ENCODE measurements at regions not wholly inside any gene's neighbourhood (a gene's known extent, or its start where the extent isn't known, plus 50 kb on each side); places are given as distances from the start of the nearest gene placed in this dataset.

GRCh38 chr3:25173606-25174005 is 254.5 kb upstream of the RARB start:
- Histone ChIP-seq H3K27ac (ENCODE audit: control insufficient read depth, insufficient read depth, low read length) (no peak overlapping the region), H3K9me1 (ENCODE audit: control insufficient read depth, extremely low read depth, insufficient read depth, low read length) (no peaks in the 10 kb centered on the region), H3K4me2 (ENCODE audit: control insufficient read depth, extremely low read depth, insufficient read depth, low read depth, low read length) (no peak overlapping the region), H3K9me3 (ENCODE audit: control insufficient read depth, low read depth, low read length) (no peaks in the 10 kb centered on the region), H3K36me3 (ENCODE audit: control insufficient read depth in 2 of 2, extremely low read depth in 1 of 2, insufficient read depth in 2 of 2, low read length in 2 of 2) (no peaks in the 10 kb centered on the region), H3K9ac (ENCODE audit: control insufficient read depth, extremely low read depth, insufficient read depth, low read length) (no peak overlapping the region), H2AFZ (ENCODE audit: control insufficient read depth, low read length) (no peak overlapping the region), H3K27me3 (ENCODE audit: control insufficient read depth, extremely low read depth, insufficient read depth, low read length) (no peaks in the 10 kb centered on the region), H3K4me3 (ENCODE audit: control insufficient read depth in 2 of 3, extremely low read depth in 1 of 3, insufficient read depth in 2 of 3, low read depth in 1 of 3, low read length in 3 of 3) (no peak overlapping the region), H3K4me1 (ENCODE audit: control insufficient read depth, extremely low read depth, insufficient read depth, low read length) (no peaks in the 10 kb centered on the region), H4K20me1 (ENCODE audit: control insufficient read depth, extremely low read depth, insufficient read depth, low read length) (no peaks in the 10 kb centered on the region), H3K79me2 (ENCODE audit: control insufficient read depth, insufficient read depth, low read length) (no peaks in the 10 kb centered on the region)
- FAIRE-seq (no peak), DNase-seq (ENCODE audit: low read depth, low spot score) (no peak)
- TF ChIP-seq, protein P1, sequence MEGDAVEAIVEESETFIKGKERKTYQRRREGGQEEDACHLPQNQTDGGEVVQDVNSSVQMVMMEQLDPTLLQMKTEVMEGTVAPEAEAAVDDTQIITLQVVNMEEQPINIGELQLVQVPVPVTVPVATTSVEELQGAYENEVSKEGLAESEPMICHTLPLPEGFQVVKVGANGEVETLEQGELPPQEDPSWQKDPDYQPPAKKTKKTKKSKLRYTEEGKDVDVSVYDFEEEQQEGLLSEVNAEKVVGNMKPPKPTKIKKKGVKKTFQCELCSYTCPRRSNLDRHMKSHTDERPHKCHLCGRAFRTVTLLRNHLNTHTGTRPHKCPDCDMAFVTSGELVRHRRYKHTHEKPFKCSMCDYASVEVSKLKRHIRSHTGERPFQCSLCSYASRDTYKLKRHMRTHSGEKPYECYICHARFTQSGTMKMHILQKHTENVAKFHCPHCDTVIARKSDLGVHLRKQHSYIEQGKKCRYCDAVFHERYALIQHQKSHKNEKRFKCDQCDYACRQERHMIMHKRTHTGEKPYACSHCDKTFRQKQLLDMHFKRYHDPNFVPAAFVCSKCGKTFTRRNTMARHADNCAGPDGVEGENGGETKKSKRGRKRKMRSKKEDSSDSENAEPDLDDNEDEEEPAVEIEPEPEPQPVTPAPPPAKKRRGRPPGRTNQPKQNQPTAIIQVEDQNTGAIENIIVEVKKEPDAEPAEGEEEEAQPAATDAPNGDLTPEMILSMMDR (optimal IDR thresholded peaks at IDR 0.05 in 1 of 3, IDR thresholded peaks at IDR 0.05 in 1 of 3, conservative IDR thresholded peaks at IDR 0.05 in 1 of 3; ENCODE audit: extremely low read depth in 1 of 3, insufficient read depth in 2 of 3, low read length in 3 of 3), result no peak
- no peak for TF ChIP-seq EZH2 (IDR thresholded peaks at IDR 0.05; ENCODE audit: low read length)
- dilution Hi-C loops (cut with MboI; ENCODE audit: extremely low pct_ligation_motif_present, low sequenced_read_pairs), result no loop called here

GRCh38 chr3:25174251-25174650 is 253.8 kb upstream of the RARB start:
- H3K9me3 ChIP-seq (ENCODE audit: control insufficient read depth, low read depth, low read length), result no peaks in the 10 kb centered on the region
- dilution Hi-C loops (cut with MboI; ENCODE audit: extremely low pct_ligation_motif_present, low sequenced_read_pairs), result no loop called here
- no peaks in the 10 kb centered on the region for H3K27me3 ChIP-seq (ENCODE audit: control insufficient read depth, extremely low read depth, insufficient read depth, low read length)
- H3K9me1 ChIP-seq (ENCODE audit: control insufficient read depth, extremely low read depth, insufficient read depth, low read length), result no peaks in the 10 kb centered on the region
- H2AFZ ChIP-seq (ENCODE audit: control insufficient read depth, low read length), result no peak overlapping the region
- H3K9ac ChIP-seq (ENCODE audit: control insufficient read depth, extremely low read depth, insufficient read depth, low read length), result no peak overlapping the region
- DNase-seq (ENCODE audit: low read depth, low spot score) (no peak), FAIRE-seq (no peak)
- H4K20me1 ChIP-seq (ENCODE audit: control insufficient read depth, extremely low read depth, insufficient read depth, low read length), result no peaks in the 10 kb centered on the region
- TF ChIP-seq, protein P1 (optimal IDR thresholded peaks at IDR 0.05 in 1 of 3, IDR thresholded peaks at IDR 0.05 in 1 of 3, conservative IDR thresholded peaks at IDR 0.05 in 1 of 3; ENCODE audit: extremely low read depth in 1 of 3, insufficient read depth in 2 of 3, low read length in 3 of 3), result no peak
- no peak for TF ChIP-seq EZH2 (IDR thresholded peaks at IDR 0.05; ENCODE audit: low read length)
- no peak overlapping the region for H3K4me2 ChIP-seq (ENCODE audit: control insufficient read depth, extremely low read depth, insufficient read depth, low read depth, low read length)
- H3K4me3 ChIP-seq (ENCODE audit: control insufficient read depth in 2 of 3, extremely low read depth in 1 of 3, insufficient read depth in 2 of 3, low read depth in 1 of 3, low read length in 3 of 3), result no peak overlapping the region
- no peaks in the 10 kb centered on the region for H3K36me3 ChIP-seq (ENCODE audit: control insufficient read depth in 2 of 2, extremely low read depth in 1 of 2, insufficient read depth in 2 of 2, low read length in 2 of 2)
- H3K4me1 ChIP-seq (ENCODE audit: control insufficient read depth, extremely low read depth, insufficient read depth, low read length), result no peaks in the 10 kb centered on the region
- no peak overlapping the region for H3K27ac ChIP-seq (ENCODE audit: control insufficient read depth, insufficient read depth, low read length)
- no peaks in the 10 kb centered on the region for H3K79me2 ChIP-seq (ENCODE audit: control insufficient read depth, insufficient read depth, low read length)
